ENCODE measurements at regions not wholly inside any gene's neighbourhood (a gene's known extent, or its start where the extent isn't known, plus 50 kb on each side); places are given as distances from the start of the nearest gene placed in this dataset.
"Not testable (repeated sequence)": the region's sequence is repeated elsewhere in the genome, so short reads cannot be mapped to it uniquely, and the experiment has no call there.

- DNase-seq (ENCODE audit: low spot score) = no peak
- no peak for TF ChIP-seq CTCF (IDR thresholded peaks at IDR 0.05; ENCODE audit: extremely low read depth, missing control alignments)
These were observed 92.6 kb upstream of the PALMD start for GRCh38 chr1:99553301-99553700.

GRCh38 chr1:99553819-99554218 is 92.1 kb upstream of the PALMD start:
- DNase-seq (ENCODE audit: low spot score) = not testable (repeated sequence)

GRCh38 chr1:99554727-99555126 is 91.2 kb upstream of the PALMD start:
- no peak for TF ChIP-seq CTCF (IDR thresholded peaks at IDR 0.05; ENCODE audit: extremely low read depth, missing control alignments)
- no peak for DNase-seq (ENCODE audit: low spot score)

GRCh38 chr1:99557546-99558202 is 88.2 kb upstream of the PALMD start:
- TF ChIP-seq CTCF (IDR thresholded peaks at IDR 0.05; ENCODE audit: extremely low read depth, missing control alignments) = no peak
- no peak for DNase-seq (ENCODE audit: low spot score)

- no peak for DNase-seq (ENCODE audit: low spot score)
- TF ChIP-seq CTCF (IDR thresholded peaks at IDR 0.05; ENCODE audit: extremely low read depth, missing control alignments) = no peak
These were observed 86.7 kb upstream of the PALMD start for GRCh38 chr1:99559166-99559565.

GRCh38 chr1:99560207-99561040 is 85.5 kb upstream of the PALMD start:
- DNase-seq (ENCODE audit: low spot score) = no peak
- TF ChIP-seq CTCF (IDR thresholded peaks at IDR 0.05; ENCODE audit: extremely low read depth, missing control alignments) = no peak

- TF ChIP-seq CTCF (IDR thresholded peaks at IDR 0.05; ENCODE audit: extremely low read depth, missing control alignments) = no peak
- no peak for DNase-seq (ENCODE audit: low spot score)
These were observed 84.0 kb upstream of the PALMD start for GRCh38 chr1:99561952-99562351.

Measured in GM20000 (cell line).